Psoas muscle (tissue), 7 donors: ENCODE measurements at regions not wholly inside any gene's neighbourhood (a gene's known extent, or its start where the extent isn't known, plus 50 kb on each side); places are given as distances from the start of the nearest gene placed in this dataset.

ENCODE experiments used
- ATAC-seq, 4 donors: fragments of 200-7000 bp; cut with Tn5 transposase; one replicate each; pipeline ENCODE4 v1.9.1; 2020; ENCODE audit warnings: moderate library complexity in 3 of 4, mild to moderate bottlenecking in 2 of 4
- DNase-seq, 2 donors: peaks; one replicate each; pipeline ENCODE4 v3.0.0-alpha.2; 2020
- H3K27ac ChIP-seq: fragments of 200-600 bp; one replicate; pipeline ENCODE4 v1.8.0; 2022
- H3K27me3 ChIP-seq, 3 donors: fragments of 200-600 bp in 1 of 3; one replicate each; pipeline versions ENCODE4 v1.6.1 to v1.8.0; 2013 to 2022; ENCODE audit warnings: low read length in 2 of 3, mild to moderate bottlenecking in 2 of 3, moderate library complexity in 1 of 3; ENCODE audit not compliant: insufficient read depth in 3 of 3
- H3K36me3 ChIP-seq, 2 donors: fragments of 200-600 bp in 1 of 2; one replicate each; pipeline versions ENCODE4 v1.6.1 to v1.8.0; 2013 to 2022; ENCODE audit warnings: low read depth in 1 of 2, mild to moderate bottlenecking in 1 of 2, moderate library complexity in 1 of 2; ENCODE audit not compliant: insufficient read depth in 1 of 2
- H3K4me1 ChIP-seq: fragments of 200-600 bp; one replicate; pipeline ENCODE4 v1.8.0; 2022
- H3K4me3 ChIP-seq: fragments of 200-600 bp; one replicate; pipeline ENCODE4 v1.8.0; 2022; ENCODE audit warnings: mild to moderate bottlenecking
- H3K9me3 ChIP-seq: fragments of 200-600 bp; one replicate; pipeline ENCODE4 v1.8.0; 2022
- CTCF ChIP-seq: fragments of 200-600 bp; IDR thresholded peaks from one replicate; pipeline ENCODE4 v1.8.0; 2022; ENCODE audit warnings: antibody characterized with exemption
- WGBS, 3 donors: extraction: QIAGEN DNeasy Blood & Tissue Kit; methylation state at CpG; one replicate each; pipeline versions ENCODE4 v1.1.6 to v1.1.7; 2013; 5-methylcytosine and 5-hydroxymethylcytosine counted together
- intact Hi-C, 2 donors: fragments of 100-400 bp; cut with DNase I; formaldehyde crosslinking; loops; one replicate each; pipeline versions ENCODE4 v1.11.0 to v1.14.2; 2022
- donor health status: healthy with polysubstance abuse.
- donor health status: DM: no; HTN: no; CAD: no; lungs with moderate emphysema.
- donor health status: Bipolar disorder and iron deficiency.
- donor health status: healthy.
- donor health status: DM: yes; HTN: yes; CAD: no.
- donor health status: DM: no; HTN: no; CAD: no.
- donor health status: DM: yes; HTN: yes; CAD: no.

- no peaks in the 10 kb centered on the region for H3K9me3 ChIP-seq
- intact Hi-C loops = no loop called here
- no peak overlapping the region for H3K4me3 ChIP-seq
- no peaks in the 10 kb centered on the region for H3K4me1 ChIP-seq
- TF ChIP-seq CTCF = no peak
- ATAC-seq (no peak), DNase-seq (no peak)
- no peak overlapping the region for H3K27ac ChIP-seq
- WGBS, 3 donors = 91 to 97% (median 94%) methylated on average over 7 of the region's 7 CpGs
- H3K36me3 ChIP-seq = no peaks in the 10 kb centered on the region
- no peaks in the 10 kb centered on the region for H3K27me3 ChIP-seq
Measured at GRCh38 chr6:169367507-169367906, 113.9 kb upstream of the THBS2 start.

GRCh38 chr6:169366258-169366901 lies 112.7 kb upstream of the THBS2 start:
- Histone ChIP-seq H3K4me3 (no peak overlapping the region), H3K27me3 (no peaks in the 10 kb centered on the region), H3K27ac (no peak overlapping the region), H3K36me3 (no peaks in the 10 kb centered on the region), H3K4me1 (no peaks in the 10 kb centered on the region), H3K9me3 (no peaks in the 10 kb centered on the region)
- no peak for TF ChIP-seq CTCF
- DNase-seq (no peak), ATAC-seq (no peak)
- 87 to 91% (median 89%) methylated on average over 13 of the region's 13 CpGs for WGBS, 3 donors
- intact Hi-C loops = no loop called here

GRCh38 chr6:169365567-169366257 lies 112.1 kb upstream of the THBS2 start:
- Histone ChIP-seq H3K36me3 (no peaks in the 10 kb centered on the region), H3K27ac (no peak overlapping the region), H3K27me3 (no peaks in the 10 kb centered on the region), H3K4me1 (no peaks in the 10 kb centered on the region), H3K4me3 (no peak overlapping the region), H3K9me3 (no peaks in the 10 kb centered on the region)
- WGBS, 3 donors = 60 to 63% (median 63%) methylated on average over 13 of the region's 13 CpGs
- no peak for TF ChIP-seq CTCF
- ATAC-seq (no peak), DNase-seq (no peak)
- intact Hi-C loops = no loop called here

GRCh38 chr6:169363590-169363989 lies 109.9 kb upstream of the THBS2 start:
- no peaks in the 10 kb centered on the region for H3K4me1 ChIP-seq
- no peak for TF ChIP-seq CTCF
- no peak for ATAC-seq
- H3K27me3 ChIP-seq = no peaks in the 10 kb centered on the region
- peak in 1 of 2 donors; percentile 36 for DNase-seq
- intact Hi-C loops = no loop called here
- 37 to 45% (median 44%) methylated on average over 9 of the region's 9 CpGs for whole genome bisulfite sequencing, 3 donors
- no peak overlapping the region for H3K4me3 ChIP-seq
- no peaks in the 10 kb centered on the region for H3K36me3 ChIP-seq
- H3K27ac ChIP-seq = no peak overlapping the region
- H3K9me3 ChIP-seq = no peaks in the 10 kb centered on the region
